MG63 (cell line): ENCODE measurements at regions not wholly inside any gene's neighbourhood (a gene's known extent, or its start where the extent isn't known, plus 50 kb on each side); places are given as distances from the start of the nearest gene placed in this dataset.
"Not testable (repeated sequence)": the region's sequence is repeated elsewhere in the genome, so short reads cannot be mapped to it uniquely, and the experiment has no call there.

Source experiments
- DNase-seq: peaks from one replicate; pipeline ENCODE4 v3.0.0-alpha.2; 2020
- H3K27me3 ChIP-seq: fragments of 250-450 bp; sonication (Bioruptor Pico); 2 replicates; pipeline ENCODE4 v1.5.1; 2020; ENCODE audit warnings: mild to moderate bottlenecking, moderate library complexity
- H3K36me3 ChIP-seq: fragments of 250-450 bp; sonication (Bioruptor Pico); 2 replicates; pipeline ENCODE4 v1.5.1; 2020; ENCODE audit warnings: mild to moderate bottlenecking, moderate library complexity
- H3K4me3 ChIP-seq: fragments of 250-450 bp; sonication (Bioruptor Pico); 2 replicates; pipeline ENCODE4 v1.5.1; 2020; ENCODE audit warnings: mild to moderate bottlenecking, moderate library complexity
- H3K9me3 ChIP-seq: fragments of 250-450 bp; sonication (Bioruptor Pico); 2 replicates; pipeline ENCODE4 v1.5.1; 2020; ENCODE audit warnings: mild to moderate bottlenecking, moderate library complexity

DNA sequence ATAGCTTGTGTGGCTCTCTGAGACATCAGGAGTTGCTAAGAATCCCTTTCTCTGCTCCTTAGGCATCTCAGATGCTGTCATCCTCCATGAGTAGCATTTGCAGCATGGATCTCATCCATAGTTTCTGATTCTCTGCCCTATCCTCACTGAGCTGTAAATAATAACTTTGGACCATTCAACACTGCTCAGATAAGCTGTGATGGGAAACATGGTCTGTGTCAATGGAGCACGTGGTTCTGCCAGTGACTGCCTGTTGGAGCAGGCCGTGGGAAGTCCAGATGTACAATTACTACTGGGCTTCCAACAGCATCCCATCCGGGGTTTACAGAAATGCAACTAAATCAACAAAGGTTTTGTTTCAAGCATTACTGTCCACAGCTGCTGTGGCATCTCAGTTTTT lies 160.1 kb downstream of the OR4C45 start:
- H3K27me3 ChIP-seq, result no peaks in the 10 kb centered on the region
- no peaks in the 10 kb centered on the region for H3K36me3 ChIP-seq
- H3K4me3 ChIP-seq, result no peak overlapping the region
- no peaks in the 10 kb centered on the region for H3K9me3 ChIP-seq
- DNase-seq, result no peak

- DNase-seq, result no peak
- H3K9me3 ChIP-seq, result no peaks in the 10 kb centered on the region
Measured at GRCh38 chr11:50214376-50214775, 181.7 kb downstream of the OR4C45 start.

GRCh38 chr11:50220651-50221050 lies 188.0 kb downstream of the OR4C45 start:
- DNase-seq, result no peak
- H3K36me3 ChIP-seq, result no peaks in the 10 kb centered on the region
- H3K27me3 ChIP-seq, result no peaks in the 10 kb centered on the region
- no peak overlapping the region for H3K4me3 ChIP-seq
- no peaks in the 10 kb centered on the region for H3K9me3 ChIP-seq

More at GRCh38 chr11:50214376-50214775, 181.7 kb downstream of the OR4C45 start:
- Histone ChIP-seq H3K4me3 (no peak overlapping the region), H3K27me3 (no peaks in the 10 kb centered on the region), H3K36me3 (no peaks in the 10 kb centered on the region)

DNA sequence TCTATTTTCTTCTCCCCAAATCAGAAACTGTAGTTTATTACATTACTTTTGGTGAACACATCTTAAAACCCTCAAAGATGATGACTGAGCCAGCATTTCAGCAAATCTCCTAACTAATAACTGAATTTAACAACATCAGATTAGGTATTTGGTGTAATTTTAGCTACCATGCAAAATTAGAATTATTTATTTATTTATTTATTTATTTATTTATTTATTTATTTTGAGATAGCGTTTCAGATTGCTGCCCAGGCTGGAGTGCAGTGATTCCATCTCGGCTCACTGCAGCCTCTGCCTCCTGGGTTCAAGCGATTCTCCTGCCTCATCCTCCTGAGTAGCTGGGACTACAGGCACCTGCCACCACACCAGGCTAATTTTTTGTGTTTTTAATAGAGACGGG lies 205.7 kb downstream of the OR4C45 start:
- not testable (repeated sequence) for H3K9me3 ChIP-seq, H3K4me3 ChIP-seq, H3K27me3 ChIP-seq, DNase-seq, H3K36me3 ChIP-seq

GRCh38 chr11:50246183-50246582 lies 213.5 kb downstream of the OR4C45 start:
- H3K36me3 ChIP-seq, result no peaks in the 10 kb centered on the region
- DNase-seq, result no peak
- H3K9me3 ChIP-seq, result no peaks in the 10 kb centered on the region
- no peaks in the 10 kb centered on the region for H3K27me3 ChIP-seq
- H3K4me3 ChIP-seq, result no peak overlapping the region

DNA sequence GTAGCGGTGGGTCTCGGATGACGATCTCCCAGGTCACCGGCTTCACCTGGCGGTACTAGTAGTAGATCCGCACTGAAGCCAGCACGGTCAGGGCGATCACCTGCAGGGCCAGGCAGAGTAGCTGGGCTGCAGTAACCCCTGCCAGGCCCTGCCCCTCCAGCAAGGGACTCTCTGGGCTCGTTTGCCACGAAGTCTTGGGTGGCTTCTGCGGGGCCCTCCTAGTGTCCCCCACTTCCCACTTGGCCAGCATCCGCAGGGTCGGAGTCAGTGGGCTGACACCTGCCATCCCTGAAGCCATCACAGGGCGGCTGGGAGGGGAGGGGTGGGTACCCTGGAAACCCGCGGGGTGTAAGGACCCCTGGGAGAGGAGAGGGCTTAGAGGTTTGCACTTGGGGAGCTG lies 214.0 kb downstream of the OR4C45 start:
- Histone ChIP-seq H3K36me3 (no peaks in the 10 kb centered on the region), H3K27me3 (no peaks in the 10 kb centered on the region), H3K4me3 (no peak overlapping the region), H3K9me3 (no peaks in the 10 kb centered on the region)
- no peak for DNase-seq

GRCh38 chr11:50247309-50247874 lies 214.7 kb downstream of the OR4C45 start:
- no peaks in the 10 kb centered on the region for H3K36me3 ChIP-seq
- no peak overlapping the region for H3K4me3 ChIP-seq
- H3K9me3 ChIP-seq, result no peaks in the 10 kb centered on the region
- DNase-seq, result no peak
- H3K27me3 ChIP-seq, result no peaks in the 10 kb centered on the region

DNA sequence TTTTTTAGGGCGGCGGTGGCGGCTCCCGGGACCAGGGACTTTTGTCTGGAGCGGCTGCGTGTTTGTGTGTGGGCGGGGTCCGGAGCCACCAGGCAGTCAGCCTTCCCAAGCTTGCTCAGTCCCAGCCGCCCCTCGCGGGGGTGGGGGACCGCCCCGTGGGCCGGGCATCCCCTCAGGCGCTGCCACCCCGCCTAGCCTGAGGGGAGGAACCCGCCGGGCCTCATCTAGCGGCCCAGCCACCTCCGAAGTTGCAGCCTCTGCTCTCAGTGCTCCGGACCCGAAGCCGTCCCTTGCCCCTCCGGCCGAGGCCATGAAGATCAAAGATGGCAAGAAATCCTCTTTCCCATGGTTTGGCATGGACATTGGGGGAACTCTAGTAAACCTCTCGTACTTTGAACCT lies 235.2 kb downstream of the OR4C45 start:
- no peak overlapping the region for H3K4me3 ChIP-seq
- H3K27me3 ChIP-seq, result no peaks in the 10 kb centered on the region
- H3K36me3 ChIP-seq, result no peaks in the 10 kb centered on the region
- H3K9me3 ChIP-seq, result no peaks in the 10 kb centered on the region
- DNase-seq, result no peak

GRCh38 chr11:50275133-50275532 lies 242.5 kb downstream of the OR4C45 start:
- no peak for DNase-seq
- H3K36me3 ChIP-seq, result no peaks in the 10 kb centered on the region
- H3K9me3 ChIP-seq, result no peaks in the 10 kb centered on the region
- no peaks in the 10 kb centered on the region for H3K27me3 ChIP-seq
- H3K4me3 ChIP-seq, result no peak overlapping the region

- no peaks in the 10 kb centered on the region for H3K9me3 ChIP-seq
- DNase-seq, result no peak
- no peak overlapping the region for H3K4me3 ChIP-seq
- H3K27me3 ChIP-seq, result no peaks in the 10 kb centered on the region
- H3K36me3 ChIP-seq, result no peaks in the 10 kb centered on the region
Measured at GRCh38 chr11:50278756-50279155, 246.1 kb downstream of the OR4C45 start.

DNA sequence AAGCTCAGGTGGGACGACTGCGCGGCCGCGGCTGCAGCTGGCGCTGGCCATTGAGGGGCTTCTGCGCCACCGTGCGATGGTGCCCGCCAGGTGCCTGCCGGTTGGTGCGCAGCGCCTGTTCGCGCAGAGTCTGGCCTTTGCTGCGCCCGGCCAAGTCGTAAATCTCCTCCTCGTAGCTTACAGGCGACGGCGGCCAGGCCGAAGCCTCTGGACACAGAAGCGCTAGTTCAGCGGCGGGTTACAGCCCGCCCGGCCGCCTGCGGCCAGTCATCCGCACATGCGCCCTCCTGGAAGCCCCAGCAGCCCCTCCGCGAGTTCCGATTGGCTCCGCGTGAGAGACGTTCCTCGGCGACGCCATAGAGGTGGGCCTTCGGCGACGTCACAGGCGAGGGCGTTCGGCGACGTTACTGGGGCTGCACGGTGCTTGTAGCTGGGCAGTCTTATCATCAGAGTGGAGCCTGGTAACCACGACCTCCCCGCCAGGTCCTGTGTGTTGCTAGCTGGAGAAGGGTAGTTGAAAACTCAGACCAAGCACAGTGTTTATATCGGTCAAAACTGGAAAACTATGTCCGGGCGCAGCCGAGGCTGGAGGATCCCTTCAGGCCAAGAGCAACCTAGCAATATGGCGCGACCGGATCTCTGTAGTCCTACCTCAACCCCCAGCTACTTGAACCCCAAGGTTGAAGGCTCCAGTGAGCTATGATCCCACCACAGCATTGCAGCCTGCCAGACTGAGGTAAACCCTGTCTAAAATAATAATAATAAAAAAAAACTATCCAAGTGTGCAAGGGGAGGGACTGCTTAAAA lies 265.7 kb downstream of the OR4C45 start:
- Histone ChIP-seq H3K9me3 (no peaks in the 10 kb centered on the region), H3K4me3 (no peak overlapping the region), H3K27me3 (no peaks in the 10 kb centered on the region), H3K36me3 (no peaks in the 10 kb centered on the region)
- DNase-seq, result no peak

DNA sequence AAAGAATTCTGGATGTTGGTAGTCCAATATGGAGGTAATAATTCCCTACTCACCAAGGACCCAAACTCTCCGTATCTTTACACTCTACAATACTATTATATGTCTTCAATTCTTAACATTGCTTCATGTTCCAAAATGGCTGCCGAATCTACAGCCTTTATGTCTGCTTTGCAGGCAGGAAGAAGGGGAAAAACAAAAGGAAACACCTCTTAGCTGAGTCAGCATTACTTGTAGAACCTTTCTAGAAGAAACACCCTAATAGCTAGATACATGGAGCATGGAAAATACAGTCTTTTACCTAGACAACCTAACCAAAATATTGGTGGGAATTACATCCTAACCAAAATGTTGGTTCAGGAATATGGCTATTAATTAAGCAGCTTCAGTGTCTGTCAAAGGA lies 298.0 kb downstream of the OR4C45 start:
- not testable (repeated sequence) for H3K36me3 ChIP-seq, H3K9me3 ChIP-seq, H3K27me3 ChIP-seq, DNase-seq, H3K4me3 ChIP-seq

DNA sequence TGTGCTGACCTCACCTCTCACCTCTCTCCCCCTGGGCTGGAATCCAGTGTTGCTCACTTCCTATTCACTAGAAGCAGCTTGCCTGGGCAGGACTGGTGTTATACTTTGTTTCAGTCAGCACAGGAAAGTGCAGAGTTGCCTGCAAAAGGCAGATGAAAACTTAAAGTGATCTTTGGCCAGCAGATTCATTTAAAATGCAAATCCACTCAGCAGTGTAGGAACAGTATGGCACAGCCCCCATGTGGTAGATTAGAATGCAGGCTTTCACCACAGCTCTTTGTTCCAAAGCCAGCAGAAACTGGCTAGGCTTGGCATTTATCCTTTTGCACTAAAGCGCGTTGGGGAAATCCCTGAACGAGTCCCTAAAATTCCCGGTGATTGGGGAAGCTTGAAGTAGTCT lies 301.2 kb downstream of the OR4C45 start:
- H3K4me3 ChIP-seq, result no peak overlapping the region
- no peaks in the 10 kb centered on the region for H3K9me3 ChIP-seq
- no peaks in the 10 kb centered on the region for H3K36me3 ChIP-seq
- no peak for DNase-seq
- H3K27me3 ChIP-seq, result no peaks in the 10 kb centered on the region

DNA sequence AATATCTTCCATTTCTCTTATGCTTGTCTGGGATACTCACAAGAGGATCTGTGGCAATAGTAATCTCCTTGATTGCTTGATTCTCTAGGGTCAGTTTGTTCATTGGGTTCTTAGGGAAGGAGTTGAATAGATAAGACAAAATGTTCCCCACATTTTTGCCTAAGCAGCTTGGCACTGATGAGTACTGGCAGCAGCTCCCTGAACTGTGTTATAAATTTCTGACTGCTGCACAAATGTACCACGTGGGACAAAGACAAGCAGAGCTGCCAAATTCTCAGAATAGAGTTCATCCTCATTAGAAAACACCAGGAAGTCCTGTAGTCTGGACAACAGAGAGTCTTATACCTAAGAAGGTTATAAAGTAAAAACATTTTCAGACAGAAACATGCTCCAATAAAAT lies 304.8 kb downstream of the OR4C45 start:
- not testable (repeated sequence) for H3K4me3 ChIP-seq, H3K9me3 ChIP-seq, H3K36me3 ChIP-seq, DNase-seq, H3K27me3 ChIP-seq

DNA sequence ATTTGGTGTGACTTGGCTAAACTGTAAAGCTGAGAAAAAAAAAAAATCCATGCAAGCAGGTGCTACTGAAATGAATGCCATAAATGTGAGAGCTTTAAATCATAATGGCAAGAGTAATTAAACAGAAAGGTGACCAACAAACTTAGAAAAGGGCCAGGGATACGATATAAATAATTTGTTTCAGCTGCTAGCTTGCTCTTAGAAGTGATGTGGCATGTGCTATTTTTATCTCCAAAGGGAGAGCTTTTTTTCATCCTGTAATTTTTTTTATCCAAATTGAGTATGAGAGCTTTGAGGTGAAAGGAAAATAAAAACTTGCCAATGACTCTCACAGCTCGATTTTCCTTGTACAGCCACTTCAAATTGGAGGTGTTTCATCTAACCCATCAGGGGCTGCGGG lies 315.3 kb downstream of the OR4C45 start:
- H3K9me3 ChIP-seq, H3K36me3 ChIP-seq, H3K27me3 ChIP-seq, DNase-seq, H3K4me3 ChIP-seq: not testable (repeated sequence)

DNA sequence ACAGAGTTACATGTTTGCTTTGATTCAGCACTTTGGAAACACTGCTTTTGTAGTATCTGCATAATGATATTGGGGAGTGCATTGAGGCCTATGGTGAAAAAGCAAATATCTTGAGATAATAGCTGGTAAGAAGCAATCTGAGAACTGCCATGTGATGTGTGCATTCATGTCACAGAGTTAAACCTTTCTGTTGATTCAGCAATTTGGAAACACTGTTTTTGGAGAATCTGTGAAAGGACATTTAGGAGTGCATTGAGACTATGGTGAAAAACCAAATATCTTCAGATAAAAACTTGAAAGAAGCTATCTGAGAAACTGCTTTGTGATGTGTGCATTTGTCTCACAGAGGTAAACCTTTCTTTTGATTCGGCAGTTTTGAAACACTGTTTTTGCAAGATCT lies 346.8 kb downstream of the OR4C45 start:
- Histone ChIP-seq H3K4me3 (no peak overlapping the region), H3K9me3 (peaks cover 32% of the 10 kb centered on the region), H3K36me3 (no peaks in the 10 kb centered on the region), H3K27me3 (no peaks in the 10 kb centered on the region)
- DNase-seq, result no peak

- no peaks in the 10 kb centered on the region for H3K36me3 ChIP-seq
- H3K27me3 ChIP-seq, result no peaks in the 10 kb centered on the region
- H3K9me3 ChIP-seq, result peaks cover 30% of the 10 kb centered on the region
- DNase-seq, result no peak
- no peak overlapping the region for H3K4me3 ChIP-seq
Measured at GRCh38 chr11:50394017-50394416, 361.3 kb downstream of the OR4C45 start.

DNA sequence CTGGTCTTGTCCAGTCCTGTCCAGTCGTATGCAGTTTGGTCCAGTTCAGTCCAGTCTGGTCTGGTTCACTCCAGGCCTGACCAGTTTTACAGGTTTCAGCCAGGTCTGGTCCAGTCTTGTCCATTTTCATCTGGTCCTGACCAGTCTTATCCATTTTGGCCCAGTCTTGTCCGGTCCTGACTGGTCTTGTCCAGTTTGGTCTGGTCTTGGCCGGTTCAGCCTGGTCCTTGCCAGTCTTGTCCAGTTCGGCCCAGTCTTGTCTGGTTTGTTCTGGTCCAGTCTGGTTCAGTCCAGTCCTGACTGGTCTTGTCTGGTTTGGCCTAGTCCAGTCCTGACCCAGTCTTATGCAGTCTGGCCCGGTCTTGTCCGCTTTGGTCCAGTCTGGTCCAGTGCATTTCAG lies 380.2 kb downstream of the OR4C45 start:
- DNase-seq, result no peak
- Histone ChIP-seq H3K4me3 (no peak overlapping the region), H3K27me3 (no peaks in the 10 kb centered on the region), H3K36me3 (no peaks in the 10 kb centered on the region), H3K9me3 (0 out of 2 replicates have a peak, but pooled peaks cover 2% of the 10 kb centered on the region)
